Skeletal muscle tissue (tissue), 3 donors: ENCODE measurements at regions not wholly inside any gene's neighbourhood (a gene's known extent, or its start where the extent isn't known, plus 50 kb on each side); places are given as distances from the start of the nearest gene placed in this dataset.

Experiments
- H3K27ac ChIP-seq: one replicate; pipeline ENCODE4 v1.7.0; 2013; ENCODE audit warnings: mild to moderate bottlenecking, low read depth, low read length, inconsistent platforms
- H3K27me3 ChIP-seq, 3 donors: one replicate each; pipeline ENCODE4 v1.7.0; 2013; ENCODE audit warnings: low read length in 3 of 3; ENCODE audit not compliant: control insufficient read depth in 3 of 3, insufficient read depth in 3 of 3
- H3K36me3 ChIP-seq, 3 donors: one replicate each; pipeline ENCODE4 v1.7.0; 2013; ENCODE audit warnings: low read length in 3 of 3; ENCODE audit not compliant: control insufficient read depth in 3 of 3, insufficient read depth in 3 of 3
- H3K4me1 ChIP-seq, 3 donors: one replicate each; pipeline ENCODE4 v1.7.0; 2013; ENCODE audit warnings: low read length in 3 of 3, mild to moderate bottlenecking in 3 of 3; ENCODE audit not compliant: control insufficient read depth in 3 of 3, insufficient read depth in 3 of 3
- H3K4me3 ChIP-seq, 3 donors: one replicate each; pipeline ENCODE4 v1.7.0; 2013; ENCODE audit warnings: low read length in 3 of 3
- H3K9ac ChIP-seq, 3 donors: one replicate each; pipeline ENCODE4 v1.7.0; 2013; ENCODE audit warnings: low read length in 3 of 3, mild to moderate bottlenecking in 3 of 3, moderate library complexity in 2 of 3, low read depth in 1 of 3
- H3K9me3 ChIP-seq, 3 donors: one replicate each; pipeline ENCODE4 v1.7.0; 2013; ENCODE audit warnings: low read length in 3 of 3; ENCODE audit not compliant: control insufficient read depth in 3 of 3
- donor health status: Osteomylitis.

DNA sequence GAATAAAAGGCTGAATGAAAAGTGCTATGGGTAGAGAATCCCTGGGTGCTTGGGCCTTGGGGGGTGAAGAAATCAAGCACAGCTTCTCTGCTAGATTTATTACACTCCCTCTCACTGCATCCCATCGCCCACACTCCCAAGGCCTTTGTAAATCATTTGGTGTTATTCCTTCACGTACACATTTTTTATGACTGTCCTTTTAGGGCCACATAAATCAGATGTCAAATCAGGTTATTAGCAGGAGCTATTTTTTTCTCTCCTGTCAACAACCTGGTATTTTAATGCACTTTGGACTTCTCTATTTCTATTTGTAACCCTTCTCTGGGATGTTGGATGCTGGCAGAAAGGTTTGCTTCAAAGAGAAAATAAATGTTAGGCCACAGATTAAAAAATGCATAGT lies 408.8 kb downstream of the INSC start:
- Histone ChIP-seq H3K36me3 (no peaks in the 10 kb centered on the region), H3K27ac (no peak overlapping the region), H3K4me3 (no peak overlapping the region), H3K9me3 (peaks cover 0 to 8% (median 0%) of the 10 kb centered on the region in 3 donors), H3K4me1 (no peaks in the 10 kb centered on the region), H3K27me3 (no peaks in the 10 kb centered on the region), H3K9ac (no peak overlapping the region)

- no peaks in the 10 kb centered on the region for H3K36me3 ChIP-seq
- H3K27ac ChIP-seq: no peak overlapping the region
- H3K27me3 ChIP-seq: no peaks in the 10 kb centered on the region
- H3K4me3 ChIP-seq: no peak overlapping the region
- no peaks in the 10 kb centered on the region for H3K4me1 ChIP-seq
- H3K9me3 ChIP-seq: peaks cover 0 to 8% (median 0%) of the 10 kb centered on the region in 3 donors
- no peak overlapping the region for H3K9ac ChIP-seq
These were observed 410.9 kb downstream of the INSC start for GRCh38 chr11:15525582-15525981.

- Histone ChIP-seq H3K36me3 (no peaks in the 10 kb centered on the region), H3K4me1 (no peaks in the 10 kb centered on the region), H3K9me3 (peaks cover 0 to 8% (median 0%) of the 10 kb centered on the region in 3 donors), H3K4me3 (no peak overlapping the region), H3K27me3 (no peaks in the 10 kb centered on the region), H3K9ac (no peak overlapping the region), H3K27ac (no peak overlapping the region)
These were observed 411.3 kb downstream of the INSC start for GRCh38 chr11:15526032-15526431.

- no peak overlapping the region for H3K4me3 ChIP-seq
- H3K27me3 ChIP-seq: no peaks in the 10 kb centered on the region
- no peaks in the 10 kb centered on the region for H3K36me3 ChIP-seq
- no peak overlapping the region for H3K9ac ChIP-seq
- no peak overlapping the region for H3K27ac ChIP-seq
- peaks cover 0 to 8% (median 0%) of the 10 kb centered on the region in 3 donors for H3K9me3 ChIP-seq
- H3K4me1 ChIP-seq: no peaks in the 10 kb centered on the region
These were observed 412.2 kb downstream of the INSC start for GRCh38 chr11:15526859-15527450.

- Histone ChIP-seq H3K9ac (no peak overlapping the region), H3K4me1 (no peaks in the 10 kb centered on the region), H3K27ac (no peak overlapping the region), H3K4me3 (no peak overlapping the region), H3K27me3 (no peaks in the 10 kb centered on the region), H3K36me3 (no peaks in the 10 kb centered on the region), H3K9me3 (no peaks in the 10 kb centered on the region)
These were observed 417.7 kb downstream of the INSC start for GRCh38 chr11:15532432-15532831.

DNA sequence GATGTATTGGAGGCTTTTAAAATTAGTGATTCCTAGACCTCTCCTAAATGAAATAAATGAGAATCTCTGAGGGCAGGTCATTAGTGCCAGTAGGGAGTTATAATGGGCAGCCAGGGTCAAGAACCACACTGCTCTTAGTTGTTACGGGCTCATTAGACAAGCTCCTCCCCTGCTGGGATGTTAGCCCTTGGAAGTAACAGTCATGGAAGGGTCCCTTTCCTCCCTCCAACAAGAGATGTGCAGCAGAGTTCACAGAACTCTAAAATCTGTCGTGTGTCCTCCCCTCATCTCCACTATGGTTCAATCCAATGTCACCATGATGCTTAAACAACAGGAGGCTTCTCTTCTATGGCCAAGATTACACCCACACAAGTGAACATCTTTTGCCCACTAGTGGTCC lies 419.5 kb downstream of the INSC start:
- Histone ChIP-seq H3K27me3 (no peaks in the 10 kb centered on the region), H3K4me1 (no peaks in the 10 kb centered on the region), H3K36me3 (no peaks in the 10 kb centered on the region), H3K9ac (no peak overlapping the region), H3K27ac (no peak overlapping the region), H3K4me3 (no peak overlapping the region), H3K9me3 (no peaks in the 10 kb centered on the region)

DNA sequence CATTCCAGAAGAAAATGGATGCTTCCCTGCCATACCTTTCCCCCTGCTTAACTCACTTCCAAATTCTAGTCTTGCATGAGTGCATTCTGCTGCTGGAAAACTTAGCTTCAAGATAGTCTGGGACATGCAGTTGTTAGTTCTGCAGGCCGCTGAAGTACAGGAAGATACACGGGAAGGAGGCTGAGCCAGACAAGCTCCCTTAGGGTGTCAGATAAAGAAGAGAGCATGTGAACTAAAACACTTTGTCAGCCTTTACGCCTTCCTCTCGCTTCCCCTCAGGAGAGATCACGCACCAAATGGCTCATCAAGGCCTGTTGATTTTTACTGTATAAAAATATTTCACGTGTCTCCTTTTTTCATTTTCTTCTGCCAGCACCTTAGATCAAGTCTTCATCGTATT lies 420.7 kb downstream of the INSC start:
- Histone ChIP-seq H3K27ac (no peak overlapping the region), H3K4me3 (no peak overlapping the region), H3K9ac (no peak overlapping the region), H3K27me3 (no peaks in the 10 kb centered on the region), H3K36me3 (no peaks in the 10 kb centered on the region), H3K4me1 (no peaks in the 10 kb centered on the region), H3K9me3 (no peaks in the 10 kb centered on the region)

DNA sequence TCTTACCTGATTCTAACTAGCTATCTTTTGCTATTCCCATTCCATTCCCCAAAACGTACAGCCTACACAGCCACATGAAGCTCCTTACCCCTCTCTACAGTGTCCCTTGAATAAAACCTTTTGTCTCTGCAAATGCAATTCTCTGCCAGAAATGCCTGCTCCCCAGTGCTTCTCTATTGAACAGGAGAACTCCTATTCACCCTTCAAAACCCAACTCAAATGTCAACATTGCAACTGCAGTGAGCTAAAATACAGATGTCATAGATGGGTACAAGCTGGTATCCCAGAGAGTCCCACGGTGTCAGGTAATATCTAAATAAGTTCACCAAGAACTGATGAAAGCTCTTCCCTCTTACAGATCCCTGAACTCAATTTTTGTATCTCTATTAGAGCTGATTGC lies 421.7 kb downstream of the INSC start:
- Histone ChIP-seq H3K4me3 (no peak overlapping the region), H3K36me3 (no peaks in the 10 kb centered on the region), H3K9me3 (no peaks in the 10 kb centered on the region), H3K4me1 (no peaks in the 10 kb centered on the region), H3K27ac (no peak overlapping the region), H3K9ac (no peak overlapping the region), H3K27me3 (no peaks in the 10 kb centered on the region)

- Histone ChIP-seq H3K36me3 (no peaks in the 10 kb centered on the region), H3K9me3 (no peaks in the 10 kb centered on the region), H3K4me1 (no peaks in the 10 kb centered on the region), H3K27ac (no peak overlapping the region), H3K4me3 (no peak overlapping the region), H3K9ac (no peak overlapping the region), H3K27me3 (no peaks in the 10 kb centered on the region)
These were observed 424.9 kb downstream of the INSC start for GRCh38 chr11:15539645-15540044.

- Histone ChIP-seq H3K36me3 (no peaks in the 10 kb centered on the region), H3K9me3 (no peaks in the 10 kb centered on the region), H3K27me3 (no peaks in the 10 kb centered on the region), H3K4me3 (no peak overlapping the region), H3K9ac (no peak overlapping the region), H3K27ac (no peak overlapping the region), H3K4me1 (no peaks in the 10 kb centered on the region)
These were observed 426.4 kb downstream of the INSC start for GRCh38 chr11:15541079-15541478.

GRCh38 chr11:15544353-15544752 lies 429.6 kb downstream of the INSC start:
- no peaks in the 10 kb centered on the region for H3K36me3 ChIP-seq
- H3K9me3 ChIP-seq: peaks cover 0 to 3% (median 0%) of the 10 kb centered on the region in 3 donors
- H3K27ac ChIP-seq: no peak overlapping the region
- no peak overlapping the region for H3K9ac ChIP-seq
- no peaks in the 10 kb centered on the region for H3K27me3 ChIP-seq
- H3K4me3 ChIP-seq: no peak overlapping the region
- no peaks in the 10 kb centered on the region for H3K4me1 ChIP-seq
